HG03066 (cell line): ENCODE measurements at regions not wholly inside any gene's neighbourhood (a gene's known extent, or its start where the extent isn't known, plus 50 kb on each side); places are given as distances from the start of the nearest gene placed in this dataset.
"Not testable (repeated sequence)": the region's sequence is repeated elsewhere in the genome, so short reads cannot be mapped to it uniquely, and the experiment has no call there.

Experiments
- ATAC-seq: cut with Tn5 transposase; IDR thresholded peaks from one replicate; pipeline ENCODE4 v1.9.1; 2021; ENCODE audit warnings: low read depth; ENCODE audit not compliant: unreplicated experiment

- no peak for ATAC-seq
Observed at GRCh38 chrX:109184506-109185139, 297.3 kb downstream of the GUCY2F start.

DNA sequence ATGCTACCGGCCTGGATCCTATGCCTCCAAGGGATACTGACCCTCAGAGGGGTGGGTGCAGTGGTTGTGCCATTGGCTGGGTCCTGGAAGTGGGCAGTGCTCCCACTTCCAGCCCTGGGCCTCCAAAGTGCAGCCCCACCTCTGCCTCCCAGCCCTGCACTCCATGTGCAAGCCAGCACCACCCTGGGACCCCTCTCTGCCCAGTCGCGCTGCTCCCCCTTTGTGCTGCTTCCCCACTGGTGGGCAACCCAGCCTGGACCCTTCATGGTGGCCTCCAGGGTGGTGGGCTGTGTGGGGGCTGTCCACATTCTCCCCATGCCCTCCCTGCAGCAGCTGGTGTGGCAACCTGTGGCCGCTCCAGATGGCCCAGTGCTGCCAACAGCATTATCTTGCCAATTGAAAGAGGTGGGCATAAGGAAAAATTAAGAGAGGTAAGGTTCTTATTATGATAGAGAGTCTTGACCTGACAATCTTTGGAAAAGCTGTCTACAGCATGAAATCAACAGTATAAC lies 309.7 kb downstream of the GUCY2F start:
- ATAC-seq = no peak

- ATAC-seq = no peak
Observed at GRCh38 chrX:109155161-109155560, 326.7 kb downstream of the GUCY2F start.

DNA sequence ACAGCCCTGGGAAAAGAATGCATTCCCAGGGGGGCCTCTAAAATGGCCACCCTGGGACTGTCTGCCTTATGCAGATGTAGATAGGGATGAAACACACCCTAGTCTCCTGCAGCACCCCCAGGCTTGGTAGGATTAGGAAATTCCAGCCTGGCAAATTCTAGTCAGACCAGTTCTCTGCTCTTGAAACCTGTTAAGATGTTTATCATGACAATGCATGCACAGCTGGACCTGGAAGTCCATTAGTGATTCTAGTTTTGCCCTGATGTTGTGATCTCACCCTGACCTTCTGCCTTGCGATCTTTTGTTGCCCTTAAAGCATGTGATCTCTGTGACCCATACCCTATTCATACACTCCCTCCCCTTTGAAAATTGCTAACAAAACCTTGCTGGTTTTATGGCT lies 337.7 kb downstream of the GUCY2F start:
- not testable (repeated sequence) for ATAC-seq

- no peak for ATAC-seq
Observed at GRCh38 chrX:109140463-109140862, 341.4 kb downstream of the GUCY2F start.

GRCh38 chrX:109134777-109135176 lies 347.1 kb downstream of the GUCY2F start:
- ATAC-seq = no peak

DNA sequence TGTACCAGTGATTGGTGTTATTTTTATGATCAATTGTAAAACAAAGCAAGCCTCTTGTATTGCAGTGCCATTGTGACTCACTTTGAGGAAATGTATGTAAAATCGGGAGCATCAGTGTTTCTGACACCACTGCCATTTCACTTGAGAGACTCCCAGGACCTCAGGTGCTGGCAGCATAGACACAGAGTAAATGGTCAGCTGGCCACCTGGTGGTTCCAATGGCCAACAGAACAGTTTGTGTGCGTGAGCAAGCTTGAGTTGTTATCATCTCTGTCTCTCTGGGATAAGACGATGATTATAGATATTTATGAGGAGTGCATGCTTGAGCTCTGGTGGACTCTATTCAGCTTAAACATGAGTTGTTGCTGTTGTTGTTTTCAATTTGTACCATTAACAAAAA lies 356.6 kb downstream of the GUCY2F start:
- no peak for ATAC-seq

GRCh38 chrX:109089359-109089758 lies 353.0 kb upstream of the IRS4 start:
- no peak for ATAC-seq

- ATAC-seq = no peak
Observed at GRCh38 chrX:109077788-109078187, 341.4 kb upstream of the IRS4 start.

DNA sequence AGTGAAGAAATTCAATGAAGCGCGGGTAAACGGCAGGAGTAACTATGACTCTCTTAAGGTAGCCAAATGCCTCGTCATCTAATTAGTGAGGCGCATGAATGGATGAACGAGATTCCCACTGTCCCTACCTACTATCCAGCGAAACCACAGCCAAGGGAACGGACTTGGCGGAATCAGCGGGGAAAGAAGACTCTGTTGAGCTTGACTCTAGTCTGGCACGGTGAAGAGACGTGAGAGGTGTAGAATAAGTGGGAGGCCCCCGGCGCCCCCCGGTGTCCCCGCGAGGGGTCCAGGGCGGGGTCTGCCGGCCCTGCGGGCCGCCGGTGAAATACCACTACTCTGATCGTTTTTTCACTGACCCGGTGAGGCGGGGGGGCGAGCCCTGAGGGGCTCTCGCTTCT lies 317.8 kb upstream of the IRS4 start:
- not testable (repeated sequence) for ATAC-seq

DNA sequence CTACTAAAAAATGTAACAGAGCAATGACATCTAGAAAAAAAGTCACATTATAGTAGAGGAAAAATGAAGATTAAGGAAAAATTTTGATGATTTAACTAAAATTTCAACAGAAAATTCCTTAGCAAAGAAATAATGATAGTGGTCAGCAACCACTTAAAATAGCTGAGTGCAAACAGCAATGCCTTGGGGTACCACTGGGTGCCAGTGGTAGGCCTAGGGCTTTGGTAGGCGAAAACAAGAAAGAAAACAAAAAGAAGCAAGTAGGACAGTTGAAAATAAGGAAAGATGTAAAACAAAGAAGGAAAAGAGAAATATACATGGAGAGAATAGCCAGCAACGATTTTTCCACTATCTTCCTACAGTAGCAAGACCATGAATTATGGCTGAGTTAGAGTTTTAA lies 313.5 kb upstream of the IRS4 start:
- no peak for ATAC-seq

- ATAC-seq = no peak
Observed at GRCh38 chrX:109049416-109049815, 313.1 kb upstream of the IRS4 start.

GRCh38 chrX:109040057-109040456 lies 303.7 kb upstream of the IRS4 start:
- ATAC-seq = no peak

- no peak for ATAC-seq
Observed at GRCh38 chrX:109036624-109037023, 300.3 kb upstream of the IRS4 start.

DNA sequence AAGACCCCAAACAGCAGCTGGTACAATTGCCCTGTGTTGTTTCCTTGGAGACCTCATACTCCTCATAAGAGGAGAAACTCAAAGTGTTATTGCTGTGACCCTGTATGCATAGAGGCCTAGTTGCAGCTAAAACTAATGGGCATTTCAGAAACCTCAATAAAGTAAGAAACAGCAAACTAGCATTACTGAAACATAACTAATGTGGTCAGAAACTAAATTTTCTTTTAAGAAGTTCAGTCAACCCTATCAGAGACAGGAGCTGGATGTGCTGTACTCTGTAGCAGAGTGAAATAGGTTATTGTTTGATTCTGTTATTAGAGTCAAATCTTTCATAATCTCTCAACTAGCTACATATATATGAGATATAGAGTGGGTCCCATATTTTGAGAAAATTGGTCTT lies 257.5 kb upstream of the IRS4 start:
- no peak for ATAC-seq

GRCh38 chrX:108972899-108973298 lies 236.5 kb upstream of the IRS4 start:
- ATAC-seq = not testable (repeated sequence)

- no peak for ATAC-seq
Observed at GRCh38 chrX:108947205-108947604, 210.8 kb upstream of the IRS4 start.

- ATAC-seq = no peak
Observed at GRCh38 chrX:108946531-108946930, 210.2 kb upstream of the IRS4 start.

- no peak for ATAC-seq
Observed at GRCh38 chrX:108945883-108946523, 209.6 kb upstream of the IRS4 start.

DNA sequence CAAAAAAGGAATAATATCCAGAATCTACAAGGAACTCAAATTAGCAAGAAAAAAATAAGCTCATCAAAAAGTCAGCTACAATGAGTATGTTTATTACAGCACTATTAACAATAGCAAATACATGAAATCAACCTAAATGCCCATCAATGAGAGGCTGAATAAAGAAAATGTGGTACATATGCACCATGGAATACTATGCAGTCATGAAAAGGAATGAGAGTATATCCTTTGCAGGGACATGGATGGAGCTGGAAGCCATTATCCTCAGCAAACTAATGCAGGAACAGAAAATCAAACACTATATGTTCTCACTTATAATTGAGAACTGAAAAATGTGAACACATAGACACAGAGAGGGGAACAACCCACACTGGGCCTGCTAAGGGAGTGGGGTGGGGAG lies 178.4 kb upstream of the IRS4 start:
- no peak for ATAC-seq

- not testable (repeated sequence) for ATAC-seq
Observed at GRCh38 chrX:108903831-108904230, 167.5 kb upstream of the IRS4 start.

DNA sequence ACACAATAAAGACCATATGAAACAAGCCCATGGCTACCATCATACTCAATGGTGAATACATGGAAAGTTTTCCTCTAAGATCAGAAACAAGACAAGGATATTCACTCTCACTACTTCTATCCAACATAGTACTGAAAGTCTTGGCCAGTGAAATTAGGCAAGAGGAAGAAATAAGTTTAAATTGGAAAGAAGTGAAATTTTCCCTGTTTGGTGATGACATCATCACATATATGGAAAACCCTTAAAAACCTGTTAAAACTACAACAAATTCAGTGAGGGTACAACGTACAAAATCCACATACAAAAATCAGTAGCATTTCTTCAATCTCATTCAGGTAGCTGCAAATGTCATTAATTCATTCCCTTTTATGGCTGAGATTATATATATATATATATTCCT lies 164.0 kb upstream of the IRS4 start:
- no peak for ATAC-seq
